ENCODE measurements at regions not wholly inside any gene's neighbourhood (a gene's known extent, or its start where the extent isn't known, plus 50 kb on each side); places are given as distances from the start of the nearest gene placed in this dataset.

- TF ChIP-seq POLR2A (IDR thresholded peaks at IDR 0.05): no peak
- TF ChIP-seq, protein P1, sequence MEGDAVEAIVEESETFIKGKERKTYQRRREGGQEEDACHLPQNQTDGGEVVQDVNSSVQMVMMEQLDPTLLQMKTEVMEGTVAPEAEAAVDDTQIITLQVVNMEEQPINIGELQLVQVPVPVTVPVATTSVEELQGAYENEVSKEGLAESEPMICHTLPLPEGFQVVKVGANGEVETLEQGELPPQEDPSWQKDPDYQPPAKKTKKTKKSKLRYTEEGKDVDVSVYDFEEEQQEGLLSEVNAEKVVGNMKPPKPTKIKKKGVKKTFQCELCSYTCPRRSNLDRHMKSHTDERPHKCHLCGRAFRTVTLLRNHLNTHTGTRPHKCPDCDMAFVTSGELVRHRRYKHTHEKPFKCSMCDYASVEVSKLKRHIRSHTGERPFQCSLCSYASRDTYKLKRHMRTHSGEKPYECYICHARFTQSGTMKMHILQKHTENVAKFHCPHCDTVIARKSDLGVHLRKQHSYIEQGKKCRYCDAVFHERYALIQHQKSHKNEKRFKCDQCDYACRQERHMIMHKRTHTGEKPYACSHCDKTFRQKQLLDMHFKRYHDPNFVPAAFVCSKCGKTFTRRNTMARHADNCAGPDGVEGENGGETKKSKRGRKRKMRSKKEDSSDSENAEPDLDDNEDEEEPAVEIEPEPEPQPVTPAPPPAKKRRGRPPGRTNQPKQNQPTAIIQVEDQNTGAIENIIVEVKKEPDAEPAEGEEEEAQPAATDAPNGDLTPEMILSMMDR (IDR thresholded peaks at IDR 0.05): no peak
- TF ChIP-seq POLR2AphosphoS5 (IDR thresholded peaks at IDR 0.05): no peak
These were observed 559.1 kb downstream of the TLL1 start for GRCh38 chr4:166432125-166432524.

Data from sigmoid colon (tissue), 4 donors.